Neural progenitor cell (in vitro differentiated cells): ENCODE measurements at regions not wholly inside any gene's neighbourhood (a gene's known extent, or its start where the extent isn't known, plus 50 kb on each side); places are given as distances from the start of the nearest gene placed in this dataset.

Experiments used
- DNase-seq: peaks from one replicate; pipeline ENCODE4 v3.0.0-alpha.2; 2016; ENCODE audit warnings: low spot score
- H2AFZ ChIP-seq: fragments of 200-600 bp; sonication (generic); replicated peaks from 2 replicates; pipeline ENCODE4 v1.6.1; 2016; ENCODE audit warnings: antibody characterized with exemption
- H3F3A ChIP-seq: fragments of 200-600 bp; sonication (generic); 2 replicates; pipeline ENCODE4 v1.6.1; 2016; ENCODE audit warnings: antibody characterized with exemption, low read depth
- H3K27ac ChIP-seq: fragments of 200-600 bp; sonication (generic); 2 replicates; pipeline ENCODE4 v1.5.1; 2016; ENCODE audit warnings: mild to moderate bottlenecking
- H3K27me3 ChIP-seq: fragments of 200-600 bp; sonication (generic); 2 replicates; pipeline ENCODE4 v1.6.1; 2016; ENCODE audit warnings: mild to moderate bottlenecking, moderate library complexity
- H3K36me3 ChIP-seq: fragments of 200-600 bp; sonication (generic); 2 replicates; pipeline ENCODE4 v1.5.1; 2016
- H3K4me1 ChIP-seq: fragments of 200-600 bp; sonication (generic); 2 replicates; pipeline ENCODE4 v1.6.1; 2016; ENCODE audit warnings: mixed run types
- H3K4me2 ChIP-seq: fragments of 200-600 bp; sonication (generic); 2 replicates; pipeline ENCODE4 v1.6.1; 2016
- H3K4me3 ChIP-seq: fragments of 200-600 bp; sonication (generic); 2 replicates; pipeline ENCODE4 v1.5.1; 2016
- H3K79me2 ChIP-seq: fragments of 200-600 bp; sonication (generic); 2 replicates; pipeline ENCODE4 v1.6.1; 2016; ENCODE audit warnings: low read depth
- H3K9ac ChIP-seq: fragments of 200-600 bp; sonication (generic); 2 replicates; pipeline ENCODE4 v1.6.1; 2016
- H3K9me3 ChIP-seq: fragments of 200-600 bp; sonication (generic); 2 replicates; pipeline ENCODE4 v1.5.1; 2016; ENCODE audit warnings: low read depth
- H4K20me1 ChIP-seq: fragments of 200-600 bp; sonication (generic); 2 replicates; pipeline ENCODE4 v1.6.1; 2016; ENCODE audit warnings: low read depth
- H3K27ac Mint-ChIP-seq: 3 replicates; pipeline ENCODE4 v1.8.0; 2021; ENCODE audit warnings: mixed read lengths
- H3K27me3 Mint-ChIP-seq: 2 replicates; pipeline ENCODE4 v1.8.0; 2022; ENCODE audit warnings: low read depth, mild to moderate bottlenecking, inconsistent platforms, moderate library complexity, mixed read lengths; ENCODE audit not compliant: insufficient read depth
- H3K36me3 Mint-ChIP-seq: 3 replicates; pipeline ENCODE4 v1.8.0; 2021; ENCODE audit warnings: mixed read lengths
- H3K4me1 Mint-ChIP-seq: 3 replicates; pipeline ENCODE4 v1.8.0; 2021; ENCODE audit warnings: mixed read lengths
- H3K4me3 Mint-ChIP-seq: 3 replicates; pipeline ENCODE4 v1.8.0; 2021; ENCODE audit warnings: mild to moderate bottlenecking, moderate library complexity, mixed read lengths
- H3K9me3 Mint-ChIP-seq: 3 replicates; pipeline ENCODE4 v1.8.0; 2020; ENCODE audit warnings: mixed read lengths
- EZH2 ChIP-seq: fragments of 200-600 bp; sonication (generic); IDR thresholded peaks from 2 replicates; pipeline ENCODE4 v1.6.1; 2017; ENCODE audit warnings: antibody characterized with exemption, mild to moderate bottlenecking, moderate library complexity
- EZH2phosphoT487 ChIP-seq: fragments of 200-600 bp; sonication (generic); IDR thresholded peaks from 2 replicates; pipeline ENCODE4 v1.6.1; 2017; ENCODE audit warnings: antibody characterized with exemption
- TF ChIP-seq, protein P1 (sequence below): fragments of 200-600 bp; sonication (generic); IDR thresholded peaks from 2 replicates; pipeline ENCODE4 v1.5.1; 2017; ENCODE audit warnings: antibody characterized with exemption, mild to moderate bottlenecking

DNA sequence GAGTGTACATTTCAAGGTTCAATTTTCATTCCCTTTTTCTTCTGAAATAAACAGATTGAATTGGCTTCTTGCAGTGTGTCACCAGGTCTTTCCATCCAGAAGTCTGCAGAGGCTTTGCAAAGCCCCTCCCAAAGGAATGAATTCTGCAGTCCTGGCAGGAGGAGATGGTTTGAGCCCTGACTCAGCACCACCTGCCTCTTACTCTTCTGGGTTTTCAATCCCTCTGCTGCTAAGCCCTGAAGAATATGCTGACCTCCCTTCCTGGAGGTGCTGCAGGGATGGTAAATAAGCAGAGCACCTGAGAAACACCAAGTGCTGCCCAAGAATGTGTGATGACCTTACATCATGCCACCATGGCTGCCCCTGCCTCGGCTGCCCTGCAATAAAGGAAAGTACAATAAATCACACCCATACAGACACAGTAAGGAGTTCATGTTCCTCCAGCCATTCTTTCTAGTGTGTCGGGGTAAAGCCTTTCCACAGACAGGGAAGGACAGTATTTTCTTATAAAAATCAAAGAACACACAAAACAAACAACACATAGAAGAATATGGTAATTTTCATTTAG lies 209.2 kb downstream of the ZNF326 start:
- H3K27me3 ChIP-seq, result peaks cover 6% of the 10 kb centered on the region
- no peaks in the 10 kb centered on the region for H3K9me3 Mint-ChIP-seq
- H3K27me3 Mint-ChIP-seq, result no peaks in the 10 kb centered on the region
- H3K36me3 ChIP-seq, result no peaks in the 10 kb centered on the region
- no peak overlapping the region for H3K4me3 Mint-ChIP-seq
- H3K9ac ChIP-seq, result no peak overlapping the region
- H3K27ac ChIP-seq, result no peak overlapping the region
- H3K4me1 Mint-ChIP-seq, result peaks cover 17% of the 10 kb centered on the region
- H3K4me2 ChIP-seq, result peak overlapping the region; percentile 43
- H2AFZ ChIP-seq, result no peak overlapping the region
- no peak for DNase-seq
- no peak overlapping the region for H3K27ac Mint-ChIP-seq
- H4K20me1 ChIP-seq, result no peaks in the 10 kb centered on the region
- H3F3A ChIP-seq, result peaks cover 11% of the 10 kb centered on the region
- H3K79me2 ChIP-seq, result no peaks in the 10 kb centered on the region
- no peak overlapping the region for H3K4me3 ChIP-seq
- no peaks in the 10 kb centered on the region for H3K36me3 Mint-ChIP-seq
- H3K9me3 ChIP-seq, result no peaks in the 10 kb centered on the region
- no peak for TF ChIP-seq EZH2phosphoT487
- TF ChIP-seq, protein P1, sequence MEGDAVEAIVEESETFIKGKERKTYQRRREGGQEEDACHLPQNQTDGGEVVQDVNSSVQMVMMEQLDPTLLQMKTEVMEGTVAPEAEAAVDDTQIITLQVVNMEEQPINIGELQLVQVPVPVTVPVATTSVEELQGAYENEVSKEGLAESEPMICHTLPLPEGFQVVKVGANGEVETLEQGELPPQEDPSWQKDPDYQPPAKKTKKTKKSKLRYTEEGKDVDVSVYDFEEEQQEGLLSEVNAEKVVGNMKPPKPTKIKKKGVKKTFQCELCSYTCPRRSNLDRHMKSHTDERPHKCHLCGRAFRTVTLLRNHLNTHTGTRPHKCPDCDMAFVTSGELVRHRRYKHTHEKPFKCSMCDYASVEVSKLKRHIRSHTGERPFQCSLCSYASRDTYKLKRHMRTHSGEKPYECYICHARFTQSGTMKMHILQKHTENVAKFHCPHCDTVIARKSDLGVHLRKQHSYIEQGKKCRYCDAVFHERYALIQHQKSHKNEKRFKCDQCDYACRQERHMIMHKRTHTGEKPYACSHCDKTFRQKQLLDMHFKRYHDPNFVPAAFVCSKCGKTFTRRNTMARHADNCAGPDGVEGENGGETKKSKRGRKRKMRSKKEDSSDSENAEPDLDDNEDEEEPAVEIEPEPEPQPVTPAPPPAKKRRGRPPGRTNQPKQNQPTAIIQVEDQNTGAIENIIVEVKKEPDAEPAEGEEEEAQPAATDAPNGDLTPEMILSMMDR, result no peak
- TF ChIP-seq EZH2, result no peak
- H3K4me1 ChIP-seq, result peaks cover 39% of the 10 kb centered on the region

DNA sequence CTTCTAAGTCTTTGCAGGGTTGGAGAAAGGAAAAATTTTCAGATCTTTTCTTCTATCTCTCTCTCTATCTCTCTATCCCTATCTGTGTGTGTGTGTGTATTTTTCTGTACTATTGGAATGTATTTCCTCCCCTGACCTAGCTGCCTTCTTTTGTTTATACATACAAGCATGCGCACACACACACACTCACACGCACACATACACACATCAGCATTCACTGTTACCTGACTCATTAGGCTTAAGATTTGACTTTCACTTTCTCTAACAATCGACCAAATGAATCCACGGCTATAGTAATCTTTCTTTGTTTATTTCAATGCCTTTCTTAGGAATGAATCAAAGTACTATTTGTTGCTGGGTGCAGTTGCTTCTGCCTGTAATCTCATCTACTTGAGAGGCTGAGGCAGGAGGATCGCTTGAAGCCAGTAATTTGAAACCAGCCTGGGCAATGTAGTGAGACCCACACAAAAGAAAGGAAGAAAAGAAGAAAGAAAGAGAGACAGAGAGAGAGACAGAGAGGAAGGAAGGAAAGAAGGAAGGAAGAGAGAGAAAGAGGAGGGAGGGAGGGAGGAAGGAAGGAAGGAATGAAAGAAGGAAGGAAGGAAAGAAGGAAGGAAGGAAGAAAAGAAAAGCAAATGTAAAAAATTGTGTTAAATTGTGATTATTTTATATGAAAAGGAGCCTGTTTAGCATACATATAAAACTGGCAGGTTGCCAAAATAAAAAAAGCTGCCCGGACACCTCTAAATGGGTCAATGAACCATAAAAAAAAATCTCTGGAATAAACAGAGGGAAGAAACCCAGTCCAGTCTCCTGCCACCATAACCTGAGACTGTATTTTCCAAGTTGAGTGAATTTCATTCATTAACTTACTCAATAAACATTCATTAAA lies 206.8 kb downstream of the ZNF326 start:
- Histone ChIP-seq H3K27me3 (peaks cover 15% of the 10 kb centered on the region), H3K4me3 (no peak overlapping the region), H3K9me3 (no peaks in the 10 kb centered on the region), H3F3A (peaks cover 21% of the 10 kb centered on the region), H4K20me1 (peaks cover 13% of the 10 kb centered on the region), H3K4me2 (no peak overlapping the region), H3K27ac (no peak overlapping the region), H3K9ac (no peak overlapping the region), H3K79me2 (no peaks in the 10 kb centered on the region), H3K36me3 (no peaks in the 10 kb centered on the region), H3K4me1 (peaks cover 60% of the 10 kb centered on the region), H2AFZ (no peak overlapping the region)
- H3K4me1 Mint-ChIP-seq, result peaks cover 29% of the 10 kb centered on the region
- no peaks in the 10 kb centered on the region for H3K36me3 Mint-ChIP-seq
- TF ChIP-seq EZH2phosphoT487, result no peak
- TF ChIP-seq EZH2, result no peak
- TF ChIP-seq, protein P1, result no peak
- no peak for DNase-seq
- H3K9me3 Mint-ChIP-seq, result no peaks in the 10 kb centered on the region
- H3K27ac Mint-ChIP-seq, result no peak overlapping the region
- no peaks in the 10 kb centered on the region for H3K27me3 Mint-ChIP-seq
- H3K4me3 Mint-ChIP-seq, result no peak overlapping the region

DNA sequence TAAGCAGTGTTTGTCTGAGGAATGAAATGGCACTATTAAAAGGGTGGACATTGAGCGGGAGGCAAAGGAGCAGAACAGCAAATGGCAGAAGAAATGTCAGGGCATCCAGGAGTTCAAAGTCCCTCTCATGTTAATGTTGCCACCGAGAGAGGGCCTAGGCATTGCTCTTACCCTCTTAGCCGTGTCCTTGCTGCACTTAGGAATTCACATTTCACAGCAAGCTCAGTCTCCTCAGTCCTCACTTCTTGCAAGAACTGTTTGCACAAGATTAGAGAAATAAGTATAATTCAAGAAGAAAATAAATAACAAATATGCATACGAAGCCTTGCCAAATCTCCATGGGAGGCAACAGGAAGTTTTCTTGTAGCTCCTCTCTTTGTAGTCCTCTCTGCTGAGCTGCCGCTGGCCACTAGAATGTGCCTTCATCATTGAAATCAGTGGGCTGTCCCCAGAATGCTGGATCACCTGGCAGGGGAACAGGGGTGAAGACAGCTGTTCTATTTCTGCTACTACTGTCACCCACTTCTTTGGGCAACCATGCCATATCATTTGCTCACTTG lies 205.8 kb downstream of the ZNF326 start:
- H3K27me3 Mint-ChIP-seq, result no peaks in the 10 kb centered on the region

More for the DNA sequence above, 205.8 kb downstream of the ZNF326 start:
- H3K36me3 Mint-ChIP-seq, result no peaks in the 10 kb centered on the region
- H3K4me3 Mint-ChIP-seq, result no peak overlapping the region
- Histone ChIP-seq H3K4me2 (no peak overlapping the region), H3F3A (peaks cover 21% of the 10 kb centered on the region), H3K36me3 (no peaks in the 10 kb centered on the region), H3K9ac (no peak overlapping the region), H3K4me3 (no peak overlapping the region), H4K20me1 (peaks cover 13% of the 10 kb centered on the region), H3K79me2 (no peaks in the 10 kb centered on the region), H3K4me1 (peaks cover 68% of the 10 kb centered on the region), H3K27ac (no peak overlapping the region), H2AFZ (no peak overlapping the region), H3K9me3 (no peaks in the 10 kb centered on the region), H3K27me3 (peaks cover 16% of the 10 kb centered on the region)
- no peak for TF ChIP-seq EZH2
- no peak for TF ChIP-seq EZH2phosphoT487
- TF ChIP-seq, protein P1, result no peak
- H3K9me3 Mint-ChIP-seq, result no peaks in the 10 kb centered on the region
- DNase-seq, result no peak
- no peak overlapping the region for H3K27ac Mint-ChIP-seq
- H3K4me1 Mint-ChIP-seq, result peaks cover 29% of the 10 kb centered on the region
